ENCODE measurements at regions not wholly inside any gene's neighbourhood (a gene's known extent, or its start where the extent isn't known, plus 50 kb on each side); places are given as distances from the start of the nearest gene placed in this dataset.

DNA sequence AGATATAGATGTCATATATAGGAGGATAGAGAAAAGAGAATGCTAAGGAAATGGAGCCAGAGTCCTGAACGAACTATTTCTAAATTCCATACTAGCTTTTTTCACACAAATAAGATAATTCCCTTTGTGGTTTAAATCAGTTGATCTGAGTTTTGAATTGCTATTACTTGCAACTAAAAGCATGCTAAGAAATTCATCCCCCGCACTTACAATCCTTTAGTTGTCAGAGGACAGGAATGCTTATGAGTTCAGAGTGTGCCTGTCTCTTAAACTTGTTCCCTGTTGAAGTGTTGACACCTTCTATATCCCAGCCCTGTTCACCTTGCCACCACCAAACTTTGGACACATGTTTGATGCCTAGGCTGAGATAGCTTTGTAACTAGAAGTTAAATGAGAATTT, 406.2 kb downstream of the METTL15 start:
- H4K20me1 ChIP-seq (ENCODE audit: control insufficient read depth, insufficient read depth, low read depth, low read length) = no peaks in the 10 kb centered on the region
- H3K27me3 ChIP-seq (ENCODE audit: control insufficient read depth, low read length) = no peaks in the 10 kb centered on the region
- H3K27ac ChIP-seq (ENCODE audit: low read depth, low read length) = no peak overlapping the region
- H3F3A ChIP-seq (ENCODE audit: control insufficient read depth, insufficient read depth) = no peaks in the 10 kb centered on the region
- H3K4me2 ChIP-seq (ENCODE audit: low read length) = no peak overlapping the region
- H3K4me1 ChIP-seq (ENCODE audit: control insufficient read depth, low read length) = no peaks in the 10 kb centered on the region
- H3K4me3 ChIP-seq (ENCODE audit: low read length) = no peak overlapping the region
- TF ChIP-seq EZH2phosphoT487 (IDR thresholded peaks at IDR 0.05; ENCODE audit: borderline replicate concordance, low read length) = no peak
- TF ChIP-seq, protein P1, sequence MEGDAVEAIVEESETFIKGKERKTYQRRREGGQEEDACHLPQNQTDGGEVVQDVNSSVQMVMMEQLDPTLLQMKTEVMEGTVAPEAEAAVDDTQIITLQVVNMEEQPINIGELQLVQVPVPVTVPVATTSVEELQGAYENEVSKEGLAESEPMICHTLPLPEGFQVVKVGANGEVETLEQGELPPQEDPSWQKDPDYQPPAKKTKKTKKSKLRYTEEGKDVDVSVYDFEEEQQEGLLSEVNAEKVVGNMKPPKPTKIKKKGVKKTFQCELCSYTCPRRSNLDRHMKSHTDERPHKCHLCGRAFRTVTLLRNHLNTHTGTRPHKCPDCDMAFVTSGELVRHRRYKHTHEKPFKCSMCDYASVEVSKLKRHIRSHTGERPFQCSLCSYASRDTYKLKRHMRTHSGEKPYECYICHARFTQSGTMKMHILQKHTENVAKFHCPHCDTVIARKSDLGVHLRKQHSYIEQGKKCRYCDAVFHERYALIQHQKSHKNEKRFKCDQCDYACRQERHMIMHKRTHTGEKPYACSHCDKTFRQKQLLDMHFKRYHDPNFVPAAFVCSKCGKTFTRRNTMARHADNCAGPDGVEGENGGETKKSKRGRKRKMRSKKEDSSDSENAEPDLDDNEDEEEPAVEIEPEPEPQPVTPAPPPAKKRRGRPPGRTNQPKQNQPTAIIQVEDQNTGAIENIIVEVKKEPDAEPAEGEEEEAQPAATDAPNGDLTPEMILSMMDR (IDR thresholded peaks at IDR 0.05; ENCODE audit: low read depth, low read length, poor library complexity, severe bottlenecking) = no peak
- no peaks in the 10 kb centered on the region for H3K79me2 ChIP-seq (ENCODE audit: control insufficient read depth, low read length)
- no peaks in the 10 kb centered on the region for H3K36me3 ChIP-seq (ENCODE audit: control insufficient read depth, low read length)
- H3K9me2 ChIP-seq (replicated peaks; ENCODE audit: control insufficient read depth, low read length) = no peaks in the 10 kb centered on the region
- H3K9me3 ChIP-seq (ENCODE audit: control insufficient read depth, insufficient read depth, low read length) = no peaks in the 10 kb centered on the region; the same call in 1 of the 2 replicates

DNA sequence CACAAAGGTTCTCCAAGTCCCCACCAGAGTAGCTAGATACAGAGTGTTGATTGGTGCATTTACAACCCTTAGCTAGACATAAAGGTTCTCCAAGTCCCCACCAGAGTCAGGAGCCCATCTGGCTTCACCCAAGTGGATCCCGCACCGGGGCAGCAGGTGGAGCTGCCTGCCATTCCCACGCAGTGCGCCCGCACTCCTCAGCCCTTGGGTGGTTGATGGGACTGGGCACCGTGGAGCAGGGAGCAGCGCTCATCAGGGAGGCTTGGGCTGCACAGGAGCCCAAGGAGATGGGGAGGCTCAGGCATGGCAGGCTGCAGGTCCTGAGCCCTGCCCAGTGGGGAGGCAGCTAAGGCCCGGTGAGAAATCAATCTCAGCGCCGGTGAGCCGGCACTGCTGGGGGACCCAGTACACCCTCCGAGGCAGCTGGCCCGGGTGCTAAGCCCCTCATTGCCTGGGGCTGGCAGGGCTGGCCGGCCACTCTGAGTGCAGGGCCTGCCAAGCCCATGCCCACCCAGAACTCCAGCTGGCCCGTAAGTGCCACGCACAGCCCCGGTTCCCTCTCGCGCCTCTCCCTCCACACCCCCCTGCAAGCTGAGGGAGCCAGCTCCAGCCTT, 404.1 kb downstream of the METTL15 start:
- Histone ChIP-seq H3K27me3 (ENCODE audit: control insufficient read depth, low read length) (no peaks in the 10 kb centered on the region), H3F3A (ENCODE audit: control insufficient read depth, insufficient read depth) (no peaks in the 10 kb centered on the region), H3K79me2 (ENCODE audit: control insufficient read depth, low read length) (no peaks in the 10 kb centered on the region), H3K36me3 (ENCODE audit: control insufficient read depth, low read length) (no peaks in the 10 kb centered on the region), H3K4me3 (ENCODE audit: low read length) (no peak overlapping the region), H3K4me1 (ENCODE audit: control insufficient read depth, low read length) (no peaks in the 10 kb centered on the region), H3K9me3 (ENCODE audit: control insufficient read depth, insufficient read depth, low read length) (no peaks in the 10 kb centered on the region; the same call in 1 of the 2 replicates), H3K27ac (ENCODE audit: low read depth, low read length) (no peak overlapping the region), H3K9me2 (replicated peaks; ENCODE audit: control insufficient read depth, low read length) (no peaks in the 10 kb centered on the region), H3K4me2 (ENCODE audit: low read length) (no peak overlapping the region), H4K20me1 (ENCODE audit: control insufficient read depth, insufficient read depth, low read depth, low read length) (no peaks in the 10 kb centered on the region)
- TF ChIP-seq, protein P1 (IDR thresholded peaks at IDR 0.05; ENCODE audit: low read depth, low read length, poor library complexity, severe bottlenecking) = no peak
- no peak for TF ChIP-seq EZH2phosphoT487 (IDR thresholded peaks at IDR 0.05; ENCODE audit: borderline replicate concordance, low read length)

- Histone ChIP-seq H3K79me2 (ENCODE audit: control insufficient read depth, low read length) (no peaks in the 10 kb centered on the region), H3K4me1 (ENCODE audit: control insufficient read depth, low read length) (no peaks in the 10 kb centered on the region), H3K27me3 (ENCODE audit: control insufficient read depth, low read length) (no peaks in the 10 kb centered on the region), H3K36me3 (ENCODE audit: control insufficient read depth, low read length) (no peaks in the 10 kb centered on the region), H3F3A (ENCODE audit: control insufficient read depth, insufficient read depth) (no peaks in the 10 kb centered on the region), H3K4me3 (ENCODE audit: low read length) (no peak overlapping the region), H3K4me2 (ENCODE audit: low read length) (no peak overlapping the region), H3K27ac (ENCODE audit: low read depth, low read length) (no peak overlapping the region), H3K9me3 (ENCODE audit: control insufficient read depth, insufficient read depth, low read length) (no peaks in the 10 kb centered on the region), H4K20me1 (ENCODE audit: control insufficient read depth, insufficient read depth, low read depth, low read length) (no peaks in the 10 kb centered on the region), H3K9me2 (replicated peaks; ENCODE audit: control insufficient read depth, low read length) (no peaks in the 10 kb centered on the region)
- TF ChIP-seq, protein P1 (IDR thresholded peaks at IDR 0.05; ENCODE audit: low read depth, low read length, poor library complexity, severe bottlenecking) = no peak
- TF ChIP-seq EZH2phosphoT487 (IDR thresholded peaks at IDR 0.05; ENCODE audit: borderline replicate concordance, low read length) = no peak
These were observed 397.0 kb downstream of the METTL15 start for GRCh38 chr11:28505232-28505631.

Measured in DOHH2 (cell line).